Hematopoietic multipotent progenitor cell treated with erythropoietin and hydrocortisone succinate and interleukin-3 and kit ligand, for 6 days (in vitro differentiated cells): ENCODE measurements at regions not wholly inside any gene's neighbourhood (a gene's known extent, or its start where the extent isn't known, plus 50 kb on each side); places are given as distances from the start of the nearest gene placed in this dataset.

Experiments
- DNase-seq: peaks from one replicate; pipeline ENCODE4 v3.0.0-alpha.2; 2015

DNA sequence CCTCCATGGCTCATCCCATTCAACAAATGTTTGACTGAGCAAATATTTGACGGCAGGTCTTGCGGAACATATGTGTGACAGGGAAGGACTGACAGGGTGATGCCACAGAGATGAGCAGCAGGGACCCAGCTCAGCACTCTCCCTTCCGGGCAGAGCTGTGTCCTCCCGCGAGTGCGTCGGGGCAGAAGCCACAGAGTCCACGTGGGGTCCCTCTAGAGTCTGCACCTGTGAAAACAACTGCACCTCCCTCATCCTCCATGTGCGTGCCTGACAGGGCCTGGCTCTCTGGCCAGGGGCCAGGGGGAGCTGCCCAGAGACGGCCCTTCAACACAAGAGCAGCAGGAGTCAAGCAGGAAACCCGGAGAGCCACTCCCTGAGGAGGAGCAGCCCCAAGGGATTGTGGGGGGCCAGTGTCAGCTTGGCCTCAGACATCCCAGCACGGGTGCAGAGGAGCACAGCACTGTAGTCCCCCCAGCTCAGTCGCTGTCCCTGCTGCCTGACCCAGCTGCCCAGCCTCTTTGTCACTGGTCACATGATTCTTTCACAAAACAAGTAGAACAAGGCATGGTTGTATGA lies 83.6 kb upstream of the TMEM72 start:
- no peak for DNase-seq

DNA sequence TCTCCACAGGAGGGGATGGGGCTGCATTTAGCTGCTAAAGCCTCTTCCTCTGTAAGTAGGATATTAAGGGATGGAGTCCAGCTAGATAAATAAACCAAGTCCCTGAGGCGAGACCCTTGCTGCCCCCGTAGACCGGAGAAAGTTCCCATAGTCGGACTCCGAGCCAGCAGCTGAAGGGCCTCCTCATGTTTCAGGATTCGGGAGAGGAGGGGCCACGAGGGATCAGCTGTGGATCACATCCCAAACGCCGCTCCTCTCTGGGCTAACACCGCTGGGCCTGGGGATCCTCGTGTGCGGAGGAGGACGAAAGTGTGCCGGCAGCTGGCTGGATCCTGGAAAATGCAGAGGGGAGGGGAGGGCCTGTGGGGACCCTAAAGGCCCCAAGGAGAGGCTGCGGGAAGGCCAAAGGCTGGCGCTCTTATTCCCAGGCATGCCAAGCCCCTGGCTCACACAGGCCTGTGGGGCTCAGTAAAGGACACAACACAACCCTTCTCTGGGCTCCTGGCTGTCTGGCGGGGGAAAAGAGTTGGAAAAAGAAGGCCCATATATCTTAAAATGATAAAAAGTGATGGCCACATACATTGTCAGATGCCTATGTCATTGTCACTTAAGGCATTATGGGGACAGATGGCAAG lies 82.5 kb upstream of the TMEM72 start:
- no peak for DNase-seq

DNA sequence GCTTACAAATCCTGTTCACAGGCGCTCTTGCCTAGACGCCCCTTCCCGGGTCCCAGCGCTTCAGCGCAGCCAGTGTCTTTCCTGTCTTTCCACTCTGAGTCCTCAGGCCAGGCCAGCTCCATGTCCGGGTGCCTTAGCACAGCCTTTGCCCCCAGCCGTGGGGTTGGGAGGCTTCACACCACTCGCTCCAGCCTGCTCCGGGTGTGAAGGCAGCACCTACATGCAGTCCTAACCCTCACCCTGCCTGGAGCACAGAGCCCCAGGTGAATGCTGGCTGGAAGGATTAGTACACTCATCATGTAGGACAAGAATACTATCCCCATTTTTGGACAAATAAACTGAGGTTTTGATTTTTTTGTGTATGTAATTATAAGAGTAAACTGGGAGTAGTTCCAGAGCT lies 81.7 kb upstream of the TMEM72 start:
- DNase-seq, result no peak

DNA sequence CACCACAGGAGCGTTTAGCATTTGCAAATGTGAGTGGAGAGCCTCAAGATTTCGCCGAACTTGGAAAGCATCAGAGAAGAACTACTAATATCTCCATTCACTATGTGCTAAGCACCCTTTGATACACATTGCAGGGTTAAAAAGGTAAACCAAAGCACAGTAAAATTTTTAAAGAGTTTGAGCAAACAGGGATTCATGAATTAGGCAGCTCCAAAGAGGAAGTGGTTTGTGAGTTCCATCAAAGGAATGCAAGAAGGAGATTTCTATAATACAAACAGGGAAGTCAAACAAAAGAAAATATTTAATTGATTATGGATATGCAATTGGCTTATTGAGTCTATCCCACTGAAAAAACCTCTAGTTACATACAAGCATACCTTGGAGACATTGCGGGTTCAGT lies 81.1 kb upstream of the TMEM72 start:
- no peak for DNase-seq

DNA sequence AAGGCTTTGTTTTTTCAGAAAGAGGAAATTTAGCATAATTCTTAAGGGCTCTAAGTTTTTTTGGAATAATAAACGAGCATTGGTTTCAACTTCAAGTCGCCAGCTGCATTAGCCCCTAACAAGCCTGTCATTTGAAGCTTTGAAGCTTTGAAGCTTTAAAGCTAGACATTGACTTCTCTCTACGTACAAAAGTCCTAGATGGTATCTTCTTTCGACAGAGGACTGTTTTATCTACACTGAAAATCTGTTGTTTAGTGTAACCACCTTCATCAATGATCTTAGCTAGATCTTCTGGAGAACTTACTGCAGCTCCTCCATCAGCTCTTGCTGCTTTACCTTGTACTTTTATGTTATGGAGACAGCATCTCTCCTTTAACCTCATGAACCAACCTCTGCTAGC lies 79.6 kb upstream of the TMEM72 start:
- no peak for DNase-seq

DNA sequence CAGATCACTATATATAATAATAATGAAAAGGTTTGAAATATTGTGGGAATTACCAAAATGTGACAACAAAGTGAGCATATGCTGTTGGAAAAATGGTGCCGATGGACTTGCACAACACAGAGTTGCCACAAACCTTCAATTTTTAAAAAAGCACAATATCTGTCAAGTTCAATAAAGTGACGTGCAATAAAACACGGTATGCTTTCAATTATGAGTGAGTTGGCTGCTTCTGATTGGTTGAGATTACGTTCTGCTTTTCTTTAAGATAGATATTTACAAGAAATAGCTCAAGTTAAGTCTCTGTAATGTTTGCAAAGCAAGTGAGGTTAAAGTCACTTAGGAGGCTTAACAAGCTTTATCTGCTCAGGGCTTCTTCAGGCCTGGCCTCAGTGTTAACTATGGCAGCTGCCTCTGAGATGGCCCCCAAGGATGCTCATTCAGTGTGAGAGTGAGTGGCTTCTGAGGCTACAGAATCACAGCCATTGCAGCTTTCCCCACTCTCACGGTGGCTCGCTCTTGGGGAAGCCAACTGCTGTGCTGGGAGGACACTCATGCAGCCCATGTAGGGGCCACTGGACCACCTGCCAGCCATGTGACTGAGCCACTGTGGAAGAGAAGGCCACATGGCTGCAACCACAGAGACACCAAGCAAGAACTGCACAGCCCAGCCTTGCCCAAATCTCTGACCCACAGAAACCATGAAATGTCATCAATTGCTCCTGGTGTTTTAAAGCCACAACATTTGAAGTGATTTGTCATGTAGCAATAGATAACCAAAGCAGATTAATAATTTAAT lies 78.3 kb upstream of the TMEM72 start:
- DNase-seq, result no peak

DNA sequence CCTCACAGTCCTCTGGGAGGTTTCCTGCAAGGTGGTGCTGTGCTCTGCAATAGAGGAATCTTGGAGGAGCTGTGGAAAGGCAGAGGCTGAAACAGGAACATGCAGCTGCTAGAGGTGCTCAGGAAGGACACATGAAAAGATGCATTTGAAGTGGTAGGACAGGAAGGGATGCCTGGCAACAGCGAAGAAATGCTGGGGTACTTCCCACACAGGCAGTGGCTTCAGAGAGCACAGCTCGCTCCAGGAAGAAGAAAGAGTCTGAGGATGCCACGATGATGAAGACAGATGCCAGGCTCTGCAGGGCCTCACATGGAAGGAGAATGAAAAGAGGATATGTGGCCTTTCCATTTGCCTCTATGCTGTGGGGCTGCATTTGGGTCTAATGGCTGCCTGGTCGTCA lies 77.0 kb upstream of the TMEM72 start:
- no peak for DNase-seq

DNA sequence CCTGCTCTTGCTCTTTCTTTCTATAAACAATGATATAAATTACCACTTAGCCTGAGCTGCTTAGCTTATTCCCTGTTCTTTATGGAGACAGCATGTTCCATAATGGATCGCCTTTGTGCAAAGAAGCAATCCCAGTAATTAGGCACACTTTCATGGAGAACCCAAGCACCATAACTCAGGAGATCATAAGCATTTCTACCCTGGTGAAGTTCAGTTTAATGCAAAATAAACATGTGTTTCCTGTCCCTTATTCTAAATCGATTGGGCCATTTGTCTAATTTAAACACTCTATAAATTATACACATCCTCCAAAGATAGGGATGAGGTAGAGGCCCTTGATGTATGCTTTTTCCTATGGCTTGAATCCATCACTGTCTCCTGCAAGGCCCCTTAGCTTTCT lies 75.8 kb upstream of the TMEM72 start:
- DNase-seq, result no peak

DNA sequence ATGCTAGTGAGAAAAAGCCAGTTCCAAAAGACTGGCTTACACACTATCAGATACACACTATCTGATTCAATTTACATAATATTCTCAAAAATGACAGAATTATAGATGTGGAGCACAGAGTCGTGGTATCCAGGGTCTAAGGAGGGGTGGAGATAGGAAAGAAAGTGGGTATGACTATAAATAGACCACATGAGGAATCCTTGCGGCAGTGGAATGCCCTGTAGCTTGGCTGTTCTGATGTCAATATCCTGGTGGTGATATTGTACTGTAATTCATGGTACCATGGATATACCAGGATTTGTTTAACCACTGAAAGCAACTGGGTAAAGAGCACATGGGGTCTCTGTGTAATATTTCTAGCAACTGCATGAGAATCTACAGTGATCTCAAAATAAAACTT lies 67.7 kb upstream of the TMEM72 start:
- no peak for DNase-seq

DNA sequence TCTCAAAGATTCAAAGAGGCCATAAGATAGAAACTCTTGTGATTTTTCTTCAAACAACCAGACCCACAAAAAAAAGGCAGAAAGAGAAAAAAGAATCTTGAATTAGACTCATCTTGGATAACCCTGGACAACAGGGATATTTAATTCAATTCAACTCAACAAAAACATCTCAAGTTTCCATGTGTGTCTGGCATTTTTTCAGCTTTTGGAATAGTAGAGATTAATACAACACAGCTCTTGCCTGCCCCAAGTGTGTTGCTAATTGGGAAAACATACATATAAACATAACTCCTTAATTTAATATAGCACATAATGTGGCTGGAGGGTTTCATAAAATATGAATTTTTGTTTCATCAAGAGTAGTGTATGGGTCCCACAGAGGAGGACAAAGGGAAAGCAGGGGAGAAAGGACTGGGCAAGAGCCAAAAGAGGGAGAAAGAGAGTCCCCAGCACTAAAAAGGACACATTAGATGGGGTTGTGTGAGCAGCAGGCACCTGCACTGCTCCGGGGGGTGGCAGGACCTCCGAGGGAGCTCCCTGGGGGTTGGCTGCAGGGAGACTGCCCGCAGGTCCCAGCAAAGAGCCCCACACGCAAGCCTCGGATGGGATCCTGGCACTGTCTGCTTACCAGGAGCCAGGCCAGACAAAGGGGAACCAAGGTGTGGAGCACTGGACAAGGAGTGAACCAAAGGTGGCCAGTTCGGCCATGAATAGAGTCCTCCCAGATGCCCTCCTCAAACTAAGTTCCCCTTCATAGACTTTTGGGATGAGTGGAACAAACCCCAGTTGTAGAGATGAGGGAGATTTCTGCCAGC lies 65.6 kb upstream of the TMEM72 start:
- no peak for DNase-seq

DNA sequence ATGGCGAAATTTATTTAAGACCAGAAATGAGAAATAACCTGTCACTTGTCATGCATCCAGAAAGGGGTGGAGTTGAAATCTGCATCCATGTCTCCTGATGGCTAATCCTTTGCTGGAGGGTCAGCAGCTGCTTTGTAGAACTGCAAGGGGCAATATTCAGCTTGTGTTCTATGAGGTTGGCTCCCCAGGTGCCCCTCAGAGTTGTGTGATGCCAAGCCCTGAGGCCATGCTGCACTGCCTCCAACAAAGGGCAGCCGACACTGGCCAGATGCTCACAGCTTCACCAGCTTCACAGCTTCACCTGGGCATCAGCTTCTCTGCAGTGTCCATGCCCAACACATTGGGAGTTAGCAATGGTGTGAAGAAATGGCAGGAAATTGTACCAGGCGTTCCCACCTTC lies 64.0 kb upstream of the TMEM72 start:
- no peak for DNase-seq

DNA sequence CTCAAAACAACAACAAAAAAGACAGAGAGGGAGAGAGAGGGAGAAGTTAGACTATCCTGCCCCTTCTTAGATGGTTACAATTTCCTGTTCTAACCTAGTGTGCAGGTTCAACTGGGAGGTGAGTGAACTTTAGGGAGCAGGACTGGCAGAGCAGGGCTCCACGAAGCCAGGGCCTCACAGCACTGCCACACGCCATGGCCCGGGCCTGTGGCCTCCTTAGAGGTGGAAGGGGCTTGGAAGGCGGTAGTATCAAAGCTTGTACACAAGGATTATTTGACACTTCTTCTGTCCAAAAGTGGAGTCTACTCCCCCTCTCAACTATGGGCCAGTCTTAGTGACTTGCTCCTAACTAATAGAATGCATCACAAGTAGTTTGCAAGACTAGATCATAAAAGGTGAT lies 62.9 kb upstream of the TMEM72 start:
- DNase-seq, result no peak

DNA sequence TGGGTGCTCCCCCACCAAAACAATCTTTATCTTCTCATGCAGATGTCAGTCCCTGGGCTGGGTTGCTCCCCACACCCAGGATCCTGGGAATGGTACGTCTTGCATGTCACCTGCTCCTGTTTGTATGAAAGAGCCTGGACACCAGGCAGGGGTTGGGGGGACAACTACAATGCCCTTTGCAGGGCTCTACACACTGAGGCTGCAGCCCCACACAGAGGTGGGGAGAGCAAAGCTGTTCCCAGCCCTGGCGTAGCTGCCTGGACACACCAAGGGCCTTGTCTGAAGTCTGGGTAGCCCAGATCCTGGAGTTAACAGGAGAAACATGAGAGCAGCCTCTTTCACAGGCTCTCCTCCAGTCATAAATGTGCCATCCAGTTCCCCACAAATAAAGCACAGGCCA lies 61.2 kb upstream of the TMEM72 start:
- no peak for DNase-seq

DNA sequence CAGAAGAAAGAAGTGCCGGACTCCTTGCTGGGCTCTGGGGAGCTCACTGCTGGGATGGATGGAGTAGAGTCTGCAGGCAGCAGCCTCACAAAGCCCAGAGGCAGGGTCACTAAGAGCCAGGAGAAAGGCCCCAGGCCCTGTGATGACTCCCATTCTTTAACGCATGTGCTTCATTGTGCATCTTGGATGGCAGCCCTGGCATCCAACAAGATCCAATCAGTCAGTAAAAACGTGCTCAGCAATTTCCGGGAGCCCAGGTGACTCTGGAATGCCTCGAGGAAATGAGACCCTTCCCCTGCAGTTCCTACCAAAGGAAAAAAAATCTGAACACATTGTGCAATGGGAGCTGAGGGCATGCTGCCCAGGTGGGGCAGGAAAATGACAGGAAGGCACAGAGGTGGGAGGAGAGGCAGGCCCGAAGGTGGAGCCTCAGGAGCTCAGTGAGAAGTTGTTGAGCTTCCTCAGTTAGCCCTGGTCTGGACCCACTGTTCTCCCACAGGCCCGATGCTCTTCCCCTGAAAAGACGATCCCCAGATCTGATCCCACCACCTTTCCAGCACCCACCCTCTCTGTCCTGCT lies 60.7 kb upstream of the TMEM72 start:
- no peak for DNase-seq

DNA sequence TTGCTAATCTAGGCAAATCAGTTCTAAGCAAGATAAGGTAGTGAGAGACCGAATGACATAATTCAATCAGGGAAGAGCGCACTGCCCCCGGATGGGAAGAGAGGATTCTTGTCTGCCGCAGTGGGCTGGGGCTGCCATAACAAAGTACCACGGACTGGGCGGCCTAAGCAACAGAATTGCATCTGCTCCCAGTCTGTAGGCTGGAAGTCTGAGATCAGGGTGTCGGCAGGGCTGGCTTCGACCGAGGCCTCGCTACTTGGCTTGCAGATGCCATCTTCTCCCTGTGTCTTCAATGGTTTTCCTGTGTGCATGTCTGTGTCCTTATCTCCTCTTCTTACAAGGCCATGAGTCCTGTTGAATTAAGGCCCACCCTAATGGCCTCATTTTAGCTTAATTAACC lies 59.7 kb upstream of the TMEM72 start:
- DNase-seq, result no peak

DNA sequence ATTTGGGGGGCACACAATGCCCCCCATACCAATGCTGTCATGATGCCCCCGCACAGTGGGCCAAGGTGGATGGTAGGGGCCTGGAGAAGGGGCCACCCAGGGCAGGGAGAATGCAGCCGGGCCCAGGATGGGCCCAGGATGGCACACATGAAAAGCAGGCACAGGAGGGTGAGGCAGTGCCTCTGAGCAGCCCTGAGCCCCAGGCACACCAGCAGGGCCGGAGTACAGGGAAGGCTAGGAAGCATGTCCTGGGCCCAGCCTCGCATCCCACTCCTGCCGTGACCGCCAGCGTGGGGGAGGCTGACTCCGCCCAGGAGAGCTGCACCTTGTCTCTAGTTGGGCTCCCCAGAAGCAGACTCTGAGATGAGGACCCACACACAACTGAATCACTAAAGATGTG lies 59.3 kb upstream of the TMEM72 start:
- DNase-seq, result no peak

DNA sequence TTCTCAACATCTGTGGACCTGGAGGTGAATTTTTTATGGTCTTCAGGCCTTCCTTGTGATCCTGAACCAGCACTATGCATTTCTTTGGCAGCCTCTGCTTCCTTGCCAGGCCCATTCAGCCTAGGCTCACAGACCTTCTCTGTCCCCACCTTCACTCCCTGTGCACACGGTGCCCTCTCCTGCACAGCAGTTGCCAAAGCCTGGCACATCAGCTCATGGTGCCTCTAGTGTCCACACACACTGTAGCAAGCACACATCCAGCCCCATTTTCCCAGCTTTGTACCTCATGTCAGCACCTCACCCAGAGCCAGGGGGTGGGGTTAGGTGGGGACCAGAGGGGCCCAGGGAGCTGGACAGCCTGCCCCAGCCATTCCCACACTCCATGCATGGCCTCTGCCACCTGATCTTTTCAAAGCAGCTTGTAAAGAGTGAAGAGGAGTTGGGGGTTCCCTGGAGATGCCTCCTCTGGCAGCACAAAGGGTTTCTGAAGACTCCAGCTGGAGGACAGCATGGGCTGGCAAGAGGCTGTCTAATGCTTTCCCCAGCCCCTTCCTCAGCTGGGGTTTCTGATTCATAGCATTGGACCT lies 57.9 kb upstream of the TMEM72 start:
- DNase-seq, result peak; percentile 65

DNA sequence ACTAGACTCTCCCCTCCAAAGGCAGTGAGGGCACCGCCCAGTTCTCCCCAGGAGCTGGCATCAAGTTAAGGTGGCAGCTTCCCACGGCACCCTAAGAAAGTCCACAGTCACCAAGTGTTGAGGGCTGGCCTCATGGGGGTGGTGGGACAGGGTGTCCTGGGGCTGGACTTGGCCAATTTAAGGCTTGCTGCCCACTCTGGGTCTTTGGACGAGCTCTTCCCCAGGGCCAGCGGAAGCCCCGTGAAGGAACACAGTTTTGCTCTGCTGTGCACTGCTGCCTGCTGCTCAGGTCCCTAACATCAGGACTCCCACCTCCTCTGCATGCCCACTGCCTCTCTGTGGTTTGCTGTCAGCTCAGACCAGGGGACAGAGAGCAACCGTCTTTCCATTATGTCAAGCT lies 57.3 kb upstream of the TMEM72 start:
- no peak for DNase-seq

DNA sequence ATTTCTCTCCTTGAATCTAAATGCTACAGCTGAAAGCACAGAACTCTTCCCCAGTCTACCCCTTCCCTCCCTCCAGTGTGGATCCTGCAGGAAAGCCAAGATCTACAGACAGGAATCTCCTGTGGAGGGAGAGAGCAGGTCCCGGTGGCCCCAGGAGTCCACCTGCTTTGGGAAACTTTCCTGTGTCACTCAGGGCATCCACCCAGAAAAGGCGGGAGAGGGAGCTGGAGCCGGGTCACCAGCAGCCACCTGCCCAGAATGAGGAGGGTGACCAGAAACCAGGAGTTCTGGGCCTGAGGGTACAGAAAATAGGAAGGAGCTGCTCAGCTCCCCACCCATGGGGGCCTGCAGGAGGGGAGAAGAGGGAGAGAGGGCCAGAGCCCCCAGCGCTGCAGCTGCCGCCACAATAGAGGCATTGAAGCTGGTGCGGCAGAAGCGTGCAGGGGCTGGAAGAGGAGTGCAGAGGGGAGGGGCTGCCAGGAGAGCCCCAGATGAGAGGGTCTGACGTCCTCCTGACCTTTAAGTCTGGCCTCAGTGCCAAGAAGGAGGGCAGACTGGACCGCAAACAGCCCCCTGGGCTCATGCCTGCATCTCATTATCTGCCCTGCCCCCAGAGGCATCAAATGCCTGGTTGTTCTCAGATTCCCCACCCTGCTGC lies 56.3 kb upstream of the TMEM72 start:
- no peak for DNase-seq

DNA sequence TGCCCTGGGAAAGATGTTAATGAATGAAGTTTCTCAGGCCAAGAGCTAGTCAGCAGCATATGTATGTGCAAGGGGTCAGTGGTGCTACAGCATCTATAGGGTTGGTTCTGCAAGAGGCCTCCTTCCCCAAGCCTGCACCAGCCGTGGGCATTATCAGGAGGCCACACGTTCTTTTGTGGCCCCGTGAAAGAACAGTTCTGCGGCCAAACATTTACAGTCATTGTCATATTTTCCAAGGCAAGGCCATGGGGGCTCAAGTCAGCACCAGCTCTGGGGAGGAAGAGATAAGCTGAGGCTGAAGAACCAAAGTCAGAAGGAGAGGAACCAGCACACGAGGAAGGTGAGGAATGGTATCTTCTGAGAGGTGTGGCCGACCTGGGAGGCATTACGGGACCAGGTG lies 54.4 kb upstream of the TMEM72 start:
- peak; percentile 89 for DNase-seq

DNA sequence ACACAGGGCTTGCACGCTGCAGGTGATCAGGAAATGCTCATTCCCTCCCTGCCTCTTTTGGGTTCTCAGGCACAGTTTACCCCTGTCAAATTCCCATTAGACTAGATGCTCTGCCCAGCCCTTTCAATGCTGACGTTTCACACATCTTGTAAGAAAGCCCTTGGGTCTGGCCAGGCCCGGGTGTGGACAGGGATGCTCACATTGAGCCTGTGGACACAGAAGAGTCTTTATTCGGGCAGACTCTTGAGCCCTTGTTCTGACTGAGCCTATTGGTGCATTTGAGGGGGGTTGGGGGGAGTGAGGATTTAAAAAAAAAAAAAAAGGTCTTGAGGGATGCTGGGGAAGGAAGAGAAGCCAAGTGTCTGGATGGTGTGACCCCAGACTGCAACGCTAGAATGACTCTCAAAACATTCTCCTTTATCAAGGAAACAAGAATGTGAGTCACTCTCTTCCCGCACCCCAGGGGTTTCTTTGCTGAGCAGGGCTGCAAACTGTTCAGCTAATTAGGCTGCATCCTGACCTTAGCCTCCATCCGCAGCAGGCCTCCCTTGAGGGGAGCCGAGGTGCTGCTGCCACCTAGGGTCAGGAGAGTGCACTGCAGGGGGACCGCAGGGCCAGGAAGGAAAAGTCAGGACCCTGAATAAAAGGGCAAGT lies 53.6 kb upstream of the TMEM72 start:
- DNase-seq, result peak; percentile 75

DNA sequence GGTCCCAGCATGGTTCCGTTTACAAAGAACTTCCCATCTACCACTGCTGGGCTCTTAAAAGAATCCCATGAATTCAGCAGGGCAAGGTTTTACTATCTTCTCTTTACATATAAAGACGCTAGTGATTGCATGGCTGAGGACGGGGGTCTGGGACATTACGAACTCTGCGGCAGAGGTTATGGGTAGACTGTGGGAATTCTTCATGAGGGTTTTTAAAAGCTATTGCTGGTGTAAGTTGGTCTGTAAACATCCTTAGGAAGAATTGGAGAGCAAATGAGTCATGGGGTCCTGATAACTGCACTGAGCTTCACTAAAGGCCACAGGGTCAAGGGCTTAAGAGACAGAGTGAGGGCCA lies 53.1 kb upstream of the TMEM72 start:
- no peak for DNase-seq
